Inflammatory macrophage treated with lipopolysaccharide for 1 hour (primary cell): ENCODE measurements at regions not wholly inside any gene's neighbourhood (a gene's known extent, or its start where the extent isn't known, plus 50 kb on each side); places are given as distances from the start of the nearest gene placed in this dataset.
"Not testable (repeated sequence)": the region's sequence is repeated elsewhere in the genome, so short reads cannot be mapped to it uniquely, and the experiment has no call there.

Experiments
- DNase-seq, 2 donors: peaks; one replicate each; pipeline ENCODE4 v3.0.0-alpha.2; 2020 to 2022

GRCh38 chr12:73057428-73057827 lies 785.3 kb downstream of the TRHDE start:
- DNase-seq, result no peak

- DNase-seq, result no peak
Observed at GRCh38 chr12:73065913-73066312, 793.7 kb downstream of the TRHDE start.

- no peak for DNase-seq
Observed at GRCh38 chr12:73067616-73068015, 795.4 kb downstream of the TRHDE start.

GRCh38 chr12:73072214-73072613 lies 800.0 kb downstream of the TRHDE start:
- DNase-seq, result no peak

- DNase-seq, result no peak
Observed at GRCh38 chr12:73076760-73077159, 804.6 kb downstream of the TRHDE start.

- no peak for DNase-seq
Observed at GRCh38 chr12:73083736-73084135, 811.6 kb downstream of the TRHDE start.

- no peak for DNase-seq
Observed at GRCh38 chr12:73106296-73106695, 834.1 kb downstream of the TRHDE start.

- DNase-seq, result no peak
Observed at GRCh38 chr12:73106896-73107295, 834.7 kb downstream of the TRHDE start.

GRCh38 chr12:73110816-73111215 lies 838.6 kb downstream of the TRHDE start:
- DNase-seq, result no peak

GRCh38 chr12:73112035-73112816 lies 840.1 kb downstream of the TRHDE start:
- DNase-seq, result no peak

GRCh38 chr12:73124480-73124879 lies 852.3 kb downstream of the TRHDE start:
- no peak for DNase-seq

GRCh38 chr12:73125148-73125547 lies 853.0 kb downstream of the TRHDE start:
- no peak for DNase-seq

- DNase-seq, result no peak
Observed at GRCh38 chr12:73136386-73136785, 864.2 kb downstream of the TRHDE start.

GRCh38 chr12:73139642-73140041 lies 867.5 kb downstream of the TRHDE start:
- DNase-seq, result not testable (repeated sequence)

- DNase-seq, result no peak
Observed at GRCh38 chr12:73158341-73158740, 886.2 kb downstream of the TRHDE start.

GRCh38 chr12:73159954-73160353 lies 887.8 kb downstream of the TRHDE start:
- DNase-seq, result no peak

GRCh38 chr12:73161970-73162369 lies 889.8 kb downstream of the TRHDE start:
- DNase-seq, result no peak

GRCh38 chr12:73180734-73181133 lies 908.6 kb downstream of the TRHDE start:
- DNase-seq, result no peak

GRCh38 chr12:73181244-73181643 lies 909.1 kb downstream of the TRHDE start:
- DNase-seq, result no peak

GRCh38 chr12:73185403-73185802 lies 913.2 kb downstream of the TRHDE start:
- no peak for DNase-seq

- DNase-seq, result no peak
Observed at GRCh38 chr12:73186272-73186671, 914.1 kb downstream of the TRHDE start.

GRCh38 chr12:73187765-73188164 lies 915.6 kb downstream of the TRHDE start:
- DNase-seq, result no peak

GRCh38 chr12:73210548-73211204 lies 938.5 kb downstream of the TRHDE start:
- no peak for DNase-seq

GRCh38 chr12:73220951-73221350 lies 948.8 kb downstream of the TRHDE start:
- no peak for DNase-seq

- no peak for DNase-seq
Observed at GRCh38 chr12:73221398-73221797, 949.2 kb downstream of the TRHDE start.
